H9 (cell line): ENCODE measurements at regions not wholly inside any gene's neighbourhood (a gene's known extent, or its start where the extent isn't known, plus 50 kb on each side); places are given as distances from the start of the nearest gene placed in this dataset.

ENCODE experiments used
- DNase-seq: peaks from one replicate; pipeline ENCODE4 v3.0.0-alpha.2; 2017
- H2AFZ ChIP-seq: one replicate; pipeline ENCODE4 v1.6.1; 2013; ENCODE audit warnings: mild to moderate bottlenecking, low read length, control low read depth, moderate library complexity
- H2AK5ac ChIP-seq: 2 replicates; pipeline ENCODE4 v1.6.1; 2013; ENCODE audit warnings: low read length, control low read depth, mixed read lengths; ENCODE audit not compliant: insufficient read length
- H2BK120ac ChIP-seq: one replicate; pipeline ENCODE4 v1.6.1; 2013; ENCODE audit warnings: low read depth, mild to moderate bottlenecking, low read length, control low read depth, inconsistent platforms; ENCODE audit not compliant: poor library complexity, severe bottlenecking
- H2BK12ac ChIP-seq: 2 replicates; pipeline ENCODE4 v1.6.1; 2013; ENCODE audit warnings: low read length, control low read depth, mixed read lengths, low read depth; ENCODE audit not compliant: insufficient read length
- H2BK15ac ChIP-seq: 2 replicates; pipeline ENCODE4 v1.6.1; 2013; ENCODE audit warnings: low read depth, low read length, control low read depth
- H2BK20ac ChIP-seq: one replicate; pipeline ENCODE4 v1.6.1; 2013; ENCODE audit warnings: low read depth, mild to moderate bottlenecking, low read length, control low read depth, inconsistent platforms; ENCODE audit not compliant: poor library complexity, severe bottlenecking
- H2BK5ac ChIP-seq: 2 replicates; pipeline ENCODE4 v1.6.1; 2013; ENCODE audit warnings: low read length, control low read depth, mixed read lengths; ENCODE audit not compliant: insufficient read length
- H3K14ac ChIP-seq: 2 replicates; pipeline ENCODE4 v1.6.1; 2013; ENCODE audit warnings: low read length, control low read depth; ENCODE audit not compliant: insufficient read depth
- H3K18ac ChIP-seq: 2 replicates; pipeline ENCODE4 v1.6.1; 2013; ENCODE audit warnings: low read depth, mild to moderate bottlenecking, mixed read lengths, low read length, control low read depth; ENCODE audit not compliant: insufficient read length
- H3K23ac ChIP-seq: 2 replicates; pipeline ENCODE4 v1.6.1; 2013; ENCODE audit warnings: low read length, control low read depth, mixed read lengths, low read depth; ENCODE audit not compliant: insufficient read length
- H3K23me2 ChIP-seq: 2 replicates; pipeline ENCODE4 v1.6.1; 2013; ENCODE audit warnings: low read depth, mild to moderate bottlenecking, mixed read lengths, low read length, control low read depth; ENCODE audit not compliant: insufficient read length, poor library complexity, severe bottlenecking
- H3K27ac ChIP-seq: 2 replicates; pipeline ENCODE4 v1.5.1; 2013; ENCODE audit warnings: low read length, control low read depth, mixed read lengths, low read depth; ENCODE audit not compliant: insufficient read length
- H3K27me3 ChIP-seq: 2 replicates; pipeline ENCODE4 v1.6.1; 2013; ENCODE audit warnings: low read length, control low read depth, inconsistent platforms; ENCODE audit not compliant: insufficient read depth
- H3K4ac ChIP-seq: 2 replicates; pipeline ENCODE4 v1.6.1; 2013; ENCODE audit warnings: low read depth, mild to moderate bottlenecking, control low read depth, inconsistent platforms, low read length, moderate library complexity
- H3K4me1 ChIP-seq: 2 replicates; pipeline ENCODE4 v1.6.1; 2013; ENCODE audit warnings: low read length, control low read depth, inconsistent platforms; ENCODE audit not compliant: insufficient read depth
- H3K4me2 ChIP-seq: 2 replicates; pipeline ENCODE4 v1.6.1; 2013; ENCODE audit warnings: low read length, control low read depth, mixed read lengths; ENCODE audit not compliant: insufficient read length, insufficient read depth
- H3K56ac ChIP-seq: 2 replicates; pipeline ENCODE4 v1.6.1; 2013; ENCODE audit warnings: low read depth, mild to moderate bottlenecking, mixed read lengths, low read length, control low read depth; ENCODE audit not compliant: insufficient read length
- H3K79me1 ChIP-seq: 2 replicates; pipeline ENCODE4 v1.6.1; 2013; ENCODE audit warnings: low read depth, mild to moderate bottlenecking, moderate library complexity, low read length, control low read depth, inconsistent platforms; ENCODE audit not compliant: insufficient read depth, poor library complexity, severe bottlenecking
- H3K79me2 ChIP-seq: 2 replicates; pipeline ENCODE4 v1.6.1; 2013; ENCODE audit warnings: low read length, control low read depth, inconsistent platforms; ENCODE audit not compliant: insufficient read depth
- H3K9ac ChIP-seq: 2 replicates; pipeline ENCODE4 v1.6.1; 2013; ENCODE audit warnings: low read length, control low read depth, mixed read lengths; ENCODE audit not compliant: insufficient read length; ENCODE audit errors: extremely low read depth
- H3K9me3 ChIP-seq: one replicate; pipeline ENCODE4 v1.6.1; 2013; ENCODE audit warnings: low read depth, low read length, inconsistent platforms; ENCODE audit not compliant: control insufficient read depth
- H3T11ph ChIP-seq: one replicate; pipeline ENCODE4 v1.6.1; 2013; ENCODE audit warnings: mild to moderate bottlenecking, low read length, control low read depth, inconsistent platforms
- H4K20me1 ChIP-seq: one replicate; pipeline ENCODE4 v1.6.1; 2013; ENCODE audit not compliant: control insufficient read depth, insufficient read length, insufficient read depth
- H4K5ac ChIP-seq: 2 replicates; pipeline ENCODE4 v1.6.1; 2013; ENCODE audit warnings: low read depth, mild to moderate bottlenecking, mixed read lengths, low read length, control low read depth; ENCODE audit not compliant: insufficient read length
- H4K8ac ChIP-seq: replicated peaks from 2 replicates; pipeline ENCODE4 v1.6.1; 2013; ENCODE audit warnings: low read length, control low read depth, mixed read lengths, low read depth; ENCODE audit not compliant: insufficient read length
- H4K91ac ChIP-seq: 2 replicates; pipeline ENCODE4 v1.6.1; 2013; ENCODE audit warnings: low read depth, mild to moderate bottlenecking, moderate library complexity, mixed read lengths, low read length, control low read depth; ENCODE audit not compliant: insufficient read length
- H3K27ac Mint-ChIP-seq, 3 experiments: 2 replicates in 2 of 3; 3 replicates in 1 of 3; pipeline ENCODE4 v1.8.0; 2020 to 2021; ENCODE audit warnings: mixed read lengths in 3 of 3, mild to moderate bottlenecking in 1 of 3, moderate library complexity in 1 of 3
- H3K27me3 Mint-ChIP-seq: 2 replicates; pipeline ENCODE4 v1.8.0; 2021; ENCODE audit warnings: low read depth, mild to moderate bottlenecking, moderate library complexity, mixed read lengths
- H3K36me3 Mint-ChIP-seq, 3 experiments: 2 replicates in 2 of 3; 3 replicates in 1 of 3; pipeline ENCODE4 v1.8.0; 2020 to 2021; ENCODE audit warnings: low read depth in 3 of 3, mixed read lengths in 3 of 3; ENCODE audit not compliant: insufficient read depth in 1 of 3
- H3K4me1 Mint-ChIP-seq, 2 experiments: 2 replicates each; pipeline ENCODE4 v1.8.0; 2020; ENCODE audit warnings: mixed read lengths in 2 of 2
- H3K4me3 Mint-ChIP-seq, 2 experiments: 2 replicates in 1 of 2; 3 replicates in 1 of 2; pipeline ENCODE4 v1.8.0; 2020 to 2021; ENCODE audit warnings: mild to moderate bottlenecking in 2 of 2, mixed read lengths in 2 of 2, moderate library complexity in 1 of 2
- H3K9me3 Mint-ChIP-seq, 2 experiments: 2 replicates in 1 of 2; 3 replicates in 1 of 2; pipeline ENCODE4 v1.8.0; 2020; ENCODE audit warnings: mild to moderate bottlenecking in 2 of 2, mixed read lengths in 2 of 2, moderate library complexity in 1 of 2
- CTCF ChIP-seq: fragments of 200-600 bp; sonication (generic); conservative IDR thresholded peaks from 3 replicates; pipeline ENCODE4 v1.8.0; 2021; ENCODE audit warnings: antibody characterized with exemption, mild to moderate bottlenecking
- WGBS: extraction: QIAGEN DNeasy Blood & Tissue Kit; methylation state at CpG from one replicate; pipeline ENCODE4 v1.1.7; 2013; ENCODE audit warnings: missing lambda C conversion rate, low lambda C conversion rate, mixed read lengths; ENCODE audit not compliant: insufficient read length; ENCODE audit errors: extremely low coverage; 5-methylcytosine and 5-hydroxymethylcytosine counted together

DNA sequence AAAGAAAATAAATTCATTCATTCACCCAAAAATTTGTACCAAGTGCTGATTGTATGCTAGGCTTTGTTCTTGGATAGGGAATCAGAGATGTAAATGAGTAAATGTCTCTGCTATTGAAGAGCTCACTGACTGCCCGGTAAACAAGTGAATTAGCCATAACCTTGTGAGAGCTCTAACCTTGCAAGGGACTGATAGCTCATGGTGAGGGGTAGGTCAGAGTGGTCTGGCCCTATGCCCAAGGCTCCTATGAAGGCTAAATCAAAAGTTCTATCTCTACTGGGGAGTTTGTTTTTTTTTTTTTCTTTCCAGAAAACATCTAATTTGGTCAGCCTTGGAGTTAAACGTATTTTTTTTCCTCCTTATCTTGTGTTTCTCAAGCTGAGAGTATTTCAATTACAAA lies 172.8 kb upstream of the CDH11 start:
- H3K18ac ChIP-seq = no peak overlapping the region
- H3K9me3 Mint-ChIP-seq = no peaks in the 10 kb centered on the region
- peaks cover 2% of the 10 kb centered on the region; the same call in 1 of the 2 replicates for H3K27me3 Mint-ChIP-seq
- H3T11ph ChIP-seq = no peak overlapping the region
- H2BK20ac ChIP-seq = no peak overlapping the region
- no peak overlapping the region for H3K14ac ChIP-seq
- H3K23ac ChIP-seq = no peak overlapping the region
- H2BK5ac ChIP-seq = no peak overlapping the region
- H3K79me1 ChIP-seq = no peaks in the 10 kb centered on the region
- no peak overlapping the region for H2AFZ ChIP-seq
- no CpG with 5 or more reads among the region's 2 CpGs for WGBS
- H3K27me3 ChIP-seq = no peaks in the 10 kb centered on the region
- no peak overlapping the region for H2BK12ac ChIP-seq
- H3K4me1 ChIP-seq = peaks cover 4% of the 10 kb centered on the region; the same call in 1 of the 2 replicates
- H3K79me2 ChIP-seq = no peaks in the 10 kb centered on the region
- no peak overlapping the region for H3K4ac ChIP-seq
- no peak for DNase-seq
- no peak overlapping the region for H3K56ac ChIP-seq
- H3K4me2 ChIP-seq = no peak overlapping the region
- H3K36me3 Mint-ChIP-seq = no peaks in the 10 kb centered on the region
- H4K20me1 ChIP-seq = no peaks in the 10 kb centered on the region
- H3K27ac ChIP-seq = no peak overlapping the region
- H4K8ac ChIP-seq = no peak overlapping the region
- TF ChIP-seq CTCF = no peak
- no peaks in the 10 kb centered on the region for H3K23me2 ChIP-seq
- H3K9me3 ChIP-seq = no peaks in the 10 kb centered on the region
- H4K91ac ChIP-seq = no peak overlapping the region
- no peak overlapping the region for H3K4me3 Mint-ChIP-seq
- no peak overlapping the region for H3K9ac ChIP-seq
- H2BK120ac ChIP-seq = no peak overlapping the region
- H2BK15ac ChIP-seq = no peak overlapping the region
- no peak overlapping the region for H3K27ac Mint-ChIP-seq
- peaks cover 17 to 22% of the 10 kb centered on the region in 2 experiments for H3K4me1 Mint-ChIP-seq
- H2AK5ac ChIP-seq = no peak overlapping the region
- H4K5ac ChIP-seq = no peak overlapping the region
